Activated CD8-positive, alpha-beta memory T cell treated with anti-CD3 and anti-CD28 coated beads for 24 hours (primary cell): ENCODE measurements at regions not wholly inside any gene's neighbourhood (a gene's known extent, or its start where the extent isn't known, plus 50 kb on each side); places are given as distances from the start of the nearest gene placed in this dataset.
"Not testable (repeated sequence)": the region's sequence is repeated elsewhere in the genome, so short reads cannot be mapped to it uniquely, and the experiment has no call there.

Experiments
- DNase-seq: peaks from one replicate; pipeline ENCODE4 v3.0.0-alpha.2; 2020

GRCh38 chr12:131464081-131464480, 246.8 kb upstream of the SFSWAP start:
- DNase-seq, result peak; percentile 5

GRCh38 chr12:131466306-131466705, 244.6 kb upstream of the SFSWAP start:
- DNase-seq, result no peak

GRCh38 chr12:131466932-131467331, 244.0 kb upstream of the SFSWAP start:
- no peak for DNase-seq

GRCh38 chr12:131468206-131468605, 242.7 kb upstream of the SFSWAP start:
- peak; percentile 41 for DNase-seq

- DNase-seq, result not testable (repeated sequence)
Observed at GRCh38 chr12:131469945-131470344, 240.9 kb upstream of the SFSWAP start.

GRCh38 chr12:131471271-131471905, 239.5 kb upstream of the SFSWAP start:
- DNase-seq, result peak; percentile 40

GRCh38 chr12:131471946-131472732, 238.8 kb upstream of the SFSWAP start:
- DNase-seq, result no peak

GRCh38 chr12:131473261-131473660, 237.6 kb upstream of the SFSWAP start:
- no peak for DNase-seq

GRCh38 chr12:131473741-131474709, 236.9 kb upstream of the SFSWAP start:
- DNase-seq, result no peak

GRCh38 chr12:131475012-131475411, 235.9 kb upstream of the SFSWAP start:
- not testable (repeated sequence) for DNase-seq

- DNase-seq, result no peak
Observed at GRCh38 chr12:131477613-131478012, 233.3 kb upstream of the SFSWAP start.

GRCh38 chr12:131478468-131478867, 232.4 kb upstream of the SFSWAP start:
- DNase-seq, result no peak

GRCh38 chr12:131482199-131482598, 228.7 kb upstream of the SFSWAP start:
- DNase-seq, result no peak

GRCh38 chr12:131482686-131483085, 228.2 kb upstream of the SFSWAP start:
- no peak for DNase-seq

- DNase-seq, result no peak
Observed at GRCh38 chr12:131486451-131487230, 224.2 kb upstream of the SFSWAP start.

GRCh38 chr12:131487388-131488124, 223.3 kb upstream of the SFSWAP start:
- no peak for DNase-seq

- DNase-seq, result no peak
Observed at GRCh38 chr12:131489718-131490117, 221.2 kb upstream of the SFSWAP start.

GRCh38 chr12:131491155-131491554, 219.7 kb upstream of the SFSWAP start:
- peak; percentile 15 for DNase-seq

GRCh38 chr12:131491916-131492490, 218.9 kb upstream of the SFSWAP start:
- DNase-seq, result no peak

- no peak for DNase-seq
Observed at GRCh38 chr12:131493068-131493826, 217.6 kb upstream of the SFSWAP start.

GRCh38 chr12:131494216-131494615, 216.7 kb upstream of the SFSWAP start:
- no peak for DNase-seq
